Pancreas (tissue), 10 donors: ENCODE measurements at regions not wholly inside any gene's neighbourhood (a gene's known extent, or its start where the extent isn't known, plus 50 kb on each side); places are given as distances from the start of the nearest gene placed in this dataset.

Source experiments
- ATAC-seq, 4 donors: fragments of 200-7000 bp; cut with Tn5 transposase; one replicate each; pipeline versions ENCODE4 v1.8.0 to v1.9.1; 2020; ENCODE audit warnings: mild to moderate bottlenecking in 4 of 4, moderate library complexity in 4 of 4
- DNase-seq, 6 donors: peaks; one replicate each; pipeline ENCODE4 v3.0.0-alpha.2; 2020
- FAIRE-seq: peaks from 2 replicates; lab custom pipeline; 2012; peaks lifted over from hg19 to GRCh38; lab: Jason Lieb, UNC
- H3K27ac ChIP-seq, 4 donors: fragments of 200-600 bp; sonication (generic); 1 replicate in 3 of 4; 2 replicates in 1 of 4; pipeline versions ENCODE4 v1.5.0 to v1.8.0; 2020
- H3K27me3 ChIP-seq, 4 donors: fragments of 200-600 bp; one replicate each; pipeline ENCODE4 v1.8.0; 2021
- H3K36me3 ChIP-seq, 3 donors: fragments of 200-600 bp; sonication (generic) in 1 of 3; one replicate each; pipeline versions ENCODE4 v1.5.0 to v1.8.0; 2020 to 2021
- H3K4me1 ChIP-seq, 3 donors: fragments of 200-600 bp; one replicate each; pipeline ENCODE4 v1.8.0; 2021
- H3K4me3 ChIP-seq, 4 donors: fragments of 200-600 bp; sonication (generic) in 2 of 4; one replicate each; pipeline versions ENCODE4 v1.5.0 to v1.8.0; 2020 to 2021
- H3K9me3 ChIP-seq, 4 donors: fragments of 200-600 bp; one replicate each; pipeline ENCODE4 v1.8.0; 2021
- WGBS, 2 donors: extraction: QIAGEN DNeasy Blood & Tissue Kit; methylation state at CpG; one replicate each; pipeline ENCODE4 v1.1.7; 2013; 5-methylcytosine and 5-hydroxymethylcytosine counted together
- intact Hi-C, 3 donors: fragments of 100-400 bp; cut with DNase I; formaldehyde crosslinking; loops; one replicate each; pipeline versions ENCODE4 v1.11.1 to v1.14.2; 2022
- TF ChIP-seq, protein P1 (sequence below), 4 donors: fragments of 200-600 bp; sonication (generic) in 3 of 4; IDR thresholded peaks; one replicate each; pipeline versions ENCODE4 v1.5.0 to v1.8.0; 2021; ENCODE audit warnings: antibody characterized with exemption in 4 of 4
- donor health status: healthy with polysubstance abuse.
- donor health status: DM: no; HTN: no; CAD: no; lungs with moderate emphysema.
- donor health status: DM: no; HTN: no; CAD: no.
- donor health status: control.
- donor health status: control.
- donor health status: Bipolar disorder and iron deficiency.
- donor health status: DM: yes; HTN: yes; CAD: no.
- donor health status: DM: no; HTN: no; CAD: no.
- donor health status: DM: no; HTN: no; CAD: no.
- donor health status: DM: yes; HTN: yes; CAD: no.

DNA sequence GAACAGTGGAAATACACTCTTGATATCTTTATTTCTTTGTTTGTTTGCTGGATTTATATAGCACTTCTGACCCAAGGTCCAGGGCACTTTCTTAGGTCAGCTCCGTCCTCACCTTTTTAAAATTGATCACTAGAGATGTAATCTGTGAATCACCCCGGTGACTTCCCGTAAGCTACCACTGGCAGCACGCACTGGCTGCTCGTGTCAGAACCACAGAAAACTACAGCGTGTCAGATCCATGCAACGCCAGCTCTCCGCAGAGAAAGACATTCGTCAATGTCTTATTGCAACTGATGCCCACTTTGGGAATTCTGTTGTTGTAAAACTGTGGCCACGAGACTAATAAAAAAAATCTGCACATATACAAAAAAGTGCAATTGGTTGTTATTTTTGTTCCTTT is 779.4 kb upstream of the ZEB2 start:
- FAIRE-seq (no peak), ATAC-seq (no peak), DNase-seq (no peak)
- intact Hi-C loops, result no loop called here
- H3K27me3 ChIP-seq, result no peaks in the 10 kb centered on the region
- H3K4me1 ChIP-seq, result no peaks in the 10 kb centered on the region
- no peak overlapping the region for H3K27ac ChIP-seq
- no peak overlapping the region for H3K4me3 ChIP-seq
- H3K9me3 ChIP-seq, result peaks cover 0 to 3% (median 0%) of the 10 kb centered on the region in 4 donors
- no peaks in the 10 kb centered on the region for H3K36me3 ChIP-seq
- TF ChIP-seq, protein P1, sequence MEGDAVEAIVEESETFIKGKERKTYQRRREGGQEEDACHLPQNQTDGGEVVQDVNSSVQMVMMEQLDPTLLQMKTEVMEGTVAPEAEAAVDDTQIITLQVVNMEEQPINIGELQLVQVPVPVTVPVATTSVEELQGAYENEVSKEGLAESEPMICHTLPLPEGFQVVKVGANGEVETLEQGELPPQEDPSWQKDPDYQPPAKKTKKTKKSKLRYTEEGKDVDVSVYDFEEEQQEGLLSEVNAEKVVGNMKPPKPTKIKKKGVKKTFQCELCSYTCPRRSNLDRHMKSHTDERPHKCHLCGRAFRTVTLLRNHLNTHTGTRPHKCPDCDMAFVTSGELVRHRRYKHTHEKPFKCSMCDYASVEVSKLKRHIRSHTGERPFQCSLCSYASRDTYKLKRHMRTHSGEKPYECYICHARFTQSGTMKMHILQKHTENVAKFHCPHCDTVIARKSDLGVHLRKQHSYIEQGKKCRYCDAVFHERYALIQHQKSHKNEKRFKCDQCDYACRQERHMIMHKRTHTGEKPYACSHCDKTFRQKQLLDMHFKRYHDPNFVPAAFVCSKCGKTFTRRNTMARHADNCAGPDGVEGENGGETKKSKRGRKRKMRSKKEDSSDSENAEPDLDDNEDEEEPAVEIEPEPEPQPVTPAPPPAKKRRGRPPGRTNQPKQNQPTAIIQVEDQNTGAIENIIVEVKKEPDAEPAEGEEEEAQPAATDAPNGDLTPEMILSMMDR (IDR thresholded peaks at IDR 0.05), result no peak
- WGBS, 2 donors, result 87 to 90% methylated on average over 10 of the region's 10 CpGs

DNA sequence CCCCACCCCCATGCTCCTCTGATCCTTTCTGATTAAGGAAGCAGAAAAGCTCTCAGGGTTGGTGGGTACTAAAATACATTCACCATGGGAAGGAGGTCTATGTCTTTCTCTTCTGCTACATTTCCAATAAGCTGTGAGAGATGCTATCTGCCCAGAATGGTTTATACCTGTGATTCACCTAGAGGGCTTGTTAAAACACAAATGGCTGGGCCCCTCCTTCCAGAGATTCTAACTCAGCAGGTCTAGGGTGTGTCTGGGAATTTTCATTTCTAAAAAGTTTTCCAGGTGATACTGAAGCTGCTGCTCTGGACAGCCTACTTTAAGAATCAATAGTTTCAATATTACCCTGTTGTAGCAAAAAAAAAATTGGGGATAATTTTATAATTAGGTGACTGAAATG is 772.2 kb upstream of the ZEB2 start:
- H3K9me3 ChIP-seq, result no peaks in the 10 kb centered on the region
- H3K4me1 ChIP-seq, result no peaks in the 10 kb centered on the region
- FAIRE-seq (no peak), DNase-seq (no peak), ATAC-seq (no peak)
- H3K27me3 ChIP-seq, result no peaks in the 10 kb centered on the region
- TF ChIP-seq, protein P1 (IDR thresholded peaks at IDR 0.05), result no peak
- no peak overlapping the region for H3K27ac ChIP-seq
- H3K36me3 ChIP-seq, result no peaks in the 10 kb centered on the region
- H3K4me3 ChIP-seq, result no peak overlapping the region
- intact Hi-C loops, result no loop called here

DNA sequence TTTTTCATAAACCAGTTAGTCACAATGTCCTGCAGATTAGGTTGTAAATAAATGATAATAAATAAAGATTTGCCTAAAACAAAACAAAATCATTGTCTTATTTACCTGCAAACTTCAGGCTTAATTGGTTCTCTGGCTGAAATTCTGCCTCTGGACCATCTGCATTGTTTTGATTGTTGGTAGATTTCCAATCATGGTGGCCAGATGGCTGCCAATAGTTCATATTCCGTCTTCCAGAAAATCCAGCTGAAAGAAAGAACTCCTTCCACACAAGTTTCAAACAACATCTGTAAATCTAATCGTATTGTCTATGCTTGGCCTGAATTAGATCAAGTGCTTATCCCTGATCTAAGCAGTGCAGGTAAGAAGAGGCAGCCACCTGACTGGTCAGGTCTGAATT is 771.1 kb upstream of the ZEB2 start:
- Histone ChIP-seq H3K9me3 (no peaks in the 10 kb centered on the region), H3K4me1 (no peaks in the 10 kb centered on the region)
- no peak for FAIRE-seq

DNA sequence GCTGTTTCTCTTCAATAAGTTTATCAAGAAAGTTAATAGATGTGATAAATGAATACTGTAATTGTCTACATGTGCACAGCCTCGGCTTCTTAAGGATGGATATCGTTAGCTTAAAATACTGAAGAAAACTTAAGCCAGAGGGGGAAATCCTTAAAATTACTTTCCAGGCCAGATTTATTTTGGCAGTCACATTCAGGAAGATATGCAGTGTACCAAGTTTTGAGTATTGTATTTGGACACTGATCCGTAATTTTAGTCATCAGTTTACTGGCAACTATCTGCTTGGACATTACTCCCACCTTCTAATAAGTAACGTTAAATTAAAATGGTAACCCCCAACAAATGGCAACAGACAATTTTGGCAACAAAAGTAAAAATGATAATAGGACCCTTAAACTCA is 770.0 kb upstream of the ZEB2 start:
- H3K27ac ChIP-seq, result no peak overlapping the region
- 81 to 83% methylated on average over 4 of the region's 4 CpGs for WGBS, 2 donors
- no peak for DNase-seq
- no peak overlapping the region for H3K4me3 ChIP-seq
- no peaks in the 10 kb centered on the region for H3K9me3 ChIP-seq
- no peaks in the 10 kb centered on the region for H3K27me3 ChIP-seq
- intact Hi-C loops, result no loop called here
- no peak for ATAC-seq
- H3K36me3 ChIP-seq, result no peaks in the 10 kb centered on the region
- TF ChIP-seq, protein P1 (IDR thresholded peaks at IDR 0.05), result no peak
- no peaks in the 10 kb centered on the region for H3K4me1 ChIP-seq
- no peak for FAIRE-seq

More for the DNA sequence above, 771.1 kb upstream of the ZEB2 start:
- no peak overlapping the region for H3K4me3 ChIP-seq
- no peaks in the 10 kb centered on the region for H3K27me3 ChIP-seq
- no peak overlapping the region for H3K27ac ChIP-seq
- DNase-seq, result no peak
- ATAC-seq, result no peak
- WGBS, 2 donors, result 72 to 84% methylated on average over 2 of the region's 2 CpGs
- TF ChIP-seq, protein P1 (IDR thresholded peaks at IDR 0.05), result no peak
- intact Hi-C loops, result no loop called here
- no peaks in the 10 kb centered on the region for H3K36me3 ChIP-seq

DNA sequence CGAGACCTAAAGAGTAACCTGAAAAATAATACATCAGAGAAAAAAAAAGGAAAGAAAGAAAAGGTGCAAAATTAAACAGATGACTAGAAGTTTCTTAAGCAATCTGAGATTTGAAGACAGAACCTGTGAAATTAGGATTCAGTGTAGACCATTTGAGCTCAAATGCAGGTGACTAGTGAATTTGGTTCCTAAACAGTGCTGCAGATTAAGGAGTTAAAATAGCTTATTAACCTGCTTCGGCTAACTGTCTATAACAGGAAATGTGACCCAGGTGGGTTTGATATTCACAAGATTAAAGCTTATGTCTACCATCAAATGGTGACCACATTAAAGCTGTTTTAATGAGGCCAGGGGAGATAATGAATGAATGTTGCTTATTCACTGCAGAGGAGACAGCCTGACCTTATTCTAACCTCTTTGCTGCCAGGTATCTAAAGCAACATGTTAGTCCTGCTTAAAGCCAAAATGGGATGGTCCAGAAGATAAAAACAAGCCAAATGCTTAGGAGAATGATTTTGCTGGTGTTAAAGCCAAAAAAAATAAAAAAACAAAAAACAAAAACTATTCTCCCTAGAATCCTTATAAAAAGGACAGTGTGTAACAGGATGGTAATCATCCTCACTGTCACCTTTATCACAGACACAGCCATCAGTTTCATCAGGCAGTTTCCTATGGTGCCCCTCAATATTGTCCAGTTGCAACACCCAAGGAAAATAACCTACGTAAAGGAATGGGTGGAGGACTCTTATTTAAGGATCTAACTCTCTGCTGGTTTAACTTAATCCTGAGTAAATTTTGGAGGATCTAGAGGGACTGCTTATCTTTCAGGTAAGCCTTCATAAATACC is 769.0 kb upstream of the ZEB2 start:
- Histone ChIP-seq H3K27ac (no peak overlapping the region), H3K27me3 (no peaks in the 10 kb centered on the region), H3K4me3 (no peak overlapping the region), H3K36me3 (no peaks in the 10 kb centered on the region), H3K9me3 (no peaks in the 10 kb centered on the region), H3K4me1 (no peaks in the 10 kb centered on the region)
- DNase-seq, result no peak
- TF ChIP-seq, protein P1 (IDR thresholded peaks at IDR 0.05), result no peak
- no peak for FAIRE-seq
- intact Hi-C loops, result no loop called here
- ATAC-seq, result no peak
- WGBS, 2 donors, result 76 to 82% methylated on average over 3 of the region's 3 CpGs
